GM12878 (cell line): ENCODE measurements at regions not wholly inside any gene's neighbourhood (a gene's known extent, or its start where the extent isn't known, plus 50 kb on each side); places are given as distances from the start of the nearest gene placed in this dataset.

Source experiments
- ATAC-seq: fragments of 200-7000 bp; cut with Tn5 transposase; 3 replicates; pipeline ENCODE4 v1.9.1; 2020; ENCODE audit warnings: mild to moderate bottlenecking, moderate library complexity
- BruUV-seq: library from RNA; stranded (reverse); fragments of 400-500 nt; replicated peaks from 2 replicates; lab custom pipeline; 2021; lab: Mats Ljungman, UMichigan
- CTCF ChIA-PET: fragments of 300-600 bp; sonication (Branson Sonifier 250); formaldehyde crosslinking; extraction: SDS; loops from one replicate; lab custom pipeline; 2021; ENCODE audit warnings: inconsistent platforms; lab: Yijun Ruan, JAX
- POLR2A ChIA-PET: fragments of 350-600 bp; formaldehyde crosslinking; extraction: SDS; loops from one replicate; lab custom pipeline; 2021; ENCODE audit warnings: inconsistent platforms; lab: Charles Lee
- RAD21 ChIA-PET: fragments of 300-600 bp; sonication (Branson Sonifier 250); formaldehyde crosslinking; loops from one replicate; lab custom pipeline; 2023; ENCODE audit warnings: antibody characterized with exemption; ENCODE audit not compliant: unreplicated experiment; lab: Charles Lee
- SMC1A ChIA-PET: fragments of 300-600 bp; sonication (Branson Sonifier 250); formaldehyde crosslinking; loops from one replicate; lab custom pipeline; 2023; ENCODE audit not compliant: unreplicated experiment, uncharacterized antibody; lab: Charles Lee
- DNase-seq: peaks from one replicate; pipeline ENCODE4 v3.0.0-alpha.2; 2011; ENCODE audit warnings: low read depth, low spot score
- FAIRE-seq: peaks from 3 replicates; lab custom pipeline; 2011; peaks lifted over from hg19 to GRCh38; lab: Jason Lieb, UNC
- H2AFZ ChIP-seq: 2 replicates; pipeline ENCODE4 v1.6.0; 2011; ENCODE audit warnings: low read depth, low read length, control low read depth; ENCODE audit not compliant: control insufficient read depth
- H3K27ac ChIP-seq: 2 replicates; pipeline ENCODE4 v1.5.1; 2011; ENCODE audit warnings: control low read depth; ENCODE audit not compliant: control insufficient read depth, insufficient read depth
- H3K27me3 ChIP-seq, 2 experiments: replicated peaks in 1 of 2; 2 replicates each; pipeline versions ENCODE4 v1.6.0 to v1.6.1; 2011; ENCODE audit warnings: low read length in 1 of 2; ENCODE audit not compliant: control insufficient read depth in 2 of 2, insufficient read depth in 2 of 2
- H3K36me3 ChIP-seq, 2 experiments: 2 replicates each; pipeline ENCODE4 v1.5.1; 2011; ENCODE audit warnings: low read length in 1 of 2; ENCODE audit not compliant: control insufficient read depth in 2 of 2, insufficient read depth in 2 of 2
- H3K4me1 ChIP-seq: 2 replicates; pipeline ENCODE4 v1.6.1; 2011; ENCODE audit warnings: mild to moderate bottlenecking, low read length, moderate library complexity, mixed read lengths; ENCODE audit not compliant: control insufficient read depth, insufficient read depth
- H3K4me2 ChIP-seq: 2 replicates; pipeline ENCODE4 v1.6.0; 2011; ENCODE audit warnings: control low read depth; ENCODE audit not compliant: control insufficient read depth, insufficient read depth
- H3K4me3 ChIP-seq: fragments of 200-600 bp; sonication (generic); 2 replicates; pipeline ENCODE4 v1.5.1; 2016
- H3K79me2 ChIP-seq: 2 replicates; pipeline ENCODE4 v1.6.0; 2011; ENCODE audit warnings: low read length; ENCODE audit not compliant: control insufficient read depth, insufficient read depth
- H3K9ac ChIP-seq: 2 replicates; pipeline ENCODE4 v1.8.0; 2011; ENCODE audit warnings: low read length, control low read depth, mixed read lengths; ENCODE audit not compliant: control insufficient read depth, insufficient read depth
- H3K9me3 ChIP-seq: replicated peaks from 3 replicates; pipeline ENCODE4 v1.5.1; 2011; ENCODE audit warnings: mild to moderate bottlenecking, low read length; ENCODE audit not compliant: control insufficient read depth, insufficient read depth
- H4K20me1 ChIP-seq: 2 replicates; pipeline ENCODE4 v1.6.0; 2011; ENCODE audit not compliant: control insufficient read depth, insufficient read depth
- ATF7 ChIP-seq: fragments of 450-650 bp; IDR thresholded peaks from 2 replicates; pipeline ENCODE4 v1.6.1; 2016; ENCODE audit warnings: low read depth, mild to moderate bottlenecking
- BMI1 ChIP-seq: fragments of 450-650 bp; IDR thresholded peaks from 2 replicates; pipeline ENCODE4 v1.6.1; 2016; ENCODE audit warnings: mild to moderate bottlenecking, moderate library complexity, borderline replicate concordance
- BRCA1 ChIP-seq: IDR thresholded peaks from 2 replicates; pipeline ENCODE4 v1.6.1; 2011; ENCODE audit warnings: low read depth, low read length, improper control_type of control experiment
- CHD2 ChIP-seq: IDR thresholded peaks from 2 replicates; pipeline ENCODE4 v1.6.1; 2011; ENCODE audit warnings: low read depth, low read length, improper control_type of control experiment, borderline replicate concordance
- EGR1 ChIP-seq, 2 experiments: IDR thresholded peaks; 1 replicate in 1 of 2; 2 replicates in 1 of 2; pipeline ENCODE4 v1.6.1; 2011 to 2012; ENCODE audit warnings: low read depth in 2 of 2, low read length in 2 of 2, borderline replicate concordance in 1 of 2, mild to moderate bottlenecking in 1 of 2, moderate library complexity in 1 of 2
- ESRRA ChIP-seq: IDR thresholded peaks from 2 replicates; pipeline ENCODE4 v1.6.1; 2012; ENCODE audit warnings: mild to moderate bottlenecking, low read length, improper control_type of control experiment
- HCFC1 ChIP-seq: fragments of 150-350 bp; IDR thresholded peaks from 2 replicates; pipeline ENCODE4 v1.6.1; 2014; ENCODE audit warnings: low read length
- HDAC6 ChIP-seq: fragments of 200-600 bp; sonication (generic); IDR thresholded peaks from one replicate; pipeline ENCODE4 v1.8.0; 2017; ENCODE audit warnings: antibody characterized with exemption; ENCODE audit not compliant: unreplicated experiment
- KDM1A ChIP-seq: fragments of 200-600 bp; sonication (generic); IDR thresholded peaks from 2 replicates; pipeline ENCODE4 v1.6.1; 2016; ENCODE audit warnings: borderline replicate concordance
- NBN ChIP-seq: fragments of 450-650 bp; IDR thresholded peaks from 2 replicates; pipeline ENCODE4 v1.6.1; 2016
- NFIC ChIP-seq: IDR thresholded peaks from 2 replicates; pipeline ENCODE4 v1.6.1; 2012; ENCODE audit warnings: low read depth, mild to moderate bottlenecking, inconsistent platforms, low read length, moderate library complexity
- NR2C2 ChIP-seq: IDR thresholded peaks from 2 replicates; pipeline ENCODE4 v1.6.1; 2011; ENCODE audit warnings: borderline replicate concordance, low read depth; ENCODE audit not compliant: control insufficient read depth, insufficient read length
- PAX8 ChIP-seq: fragments of 450-650 bp; IDR thresholded peaks from 2 replicates; pipeline ENCODE4 v1.6.1; 2017; ENCODE audit warnings: mild to moderate bottlenecking, moderate library complexity
- RCOR1 ChIP-seq: conservative IDR thresholded peaks from 2 replicates; pipeline ENCODE4 v1.6.1; 2012; ENCODE audit warnings: low read depth, low read length, improper control_type of control experiment
- SIN3A ChIP-seq: IDR thresholded peaks from 2 replicates; pipeline ENCODE4 v1.6.1; 2012; ENCODE audit warnings: low read depth, low read length, improper control_type of control experiment
- SUPT20H ChIP-seq: IDR thresholded peaks from 2 replicates; pipeline ENCODE4 v1.6.1; 2011; ENCODE audit warnings: low read depth, mild to moderate bottlenecking, low read length, moderate library complexity, borderline replicate concordance; ENCODE audit not compliant: control insufficient read depth
- YBX1 ChIP-seq: fragments of 450-650 bp; IDR thresholded peaks from 2 replicates; pipeline ENCODE4 v1.6.1; 2016; ENCODE audit warnings: antibody characterized with exemption
- YY1 ChIP-seq: IDR thresholded peaks from 2 replicates; pipeline ENCODE4 v1.6.1; 2011; ENCODE audit warnings: low read depth, mild to moderate bottlenecking, low read length
- WGBS: methylation state at CpG from one replicate; pipeline ENCODE4 v1.1.6; 2016; ENCODE audit warnings: low lambda C conversion rate; ENCODE audit not compliant: insufficient replicate concordance, insufficient coverage; ENCODE audit errors: missing lambda C conversion rate; 5-methylcytosine and 5-hydroxymethylcytosine counted together
- in situ Hi-C: fragments of 300-500 bp; cut with MboI; formaldehyde crosslinking; loops from 9 replicates; pipeline ENCODE4 v1.14.3; 2018; ENCODE audit warnings: mixed read lengths
- intact Hi-C: fragments of 100-400 bp; cut with micrococcal nuclease; formaldehyde crosslinking; loops from one replicate; pipeline ENCODE4 v1.14.2; 2022; ENCODE audit not compliant: unreplicated experiment
- TF ChIP-seq, protein P1 (sequence below): fragments of 450-650 bp; formaldehyde crosslinking; IDR thresholded peaks from 2 replicates; pipeline ENCODE4 v1.4.0; 2022; ENCODE audit warnings: mild to moderate bottlenecking, moderate library complexity

GRCh38 chr12:19669793-19670192 lies 230.5 kb downstream of the AEBP2 start:
- H3K27ac ChIP-seq, result no peak overlapping the region
- no peaks in the 10 kb centered on the region for H3K27me3 ChIP-seq
- in situ Hi-C loops, result no loop called here
- WGBS, result 0% methylated on average over 1 of the region's 1 CpG
- no TSS peak for BruUV-seq
- RAD21 ChIA-PET, result interaction anchor here (0.6 kb wide), 1 partner anchor 118 kb away, joined by 3 read pairs; no protein-coding TSS in a partner anchor
- intact Hi-C loops, result no loop called here
- H3K79me2 ChIP-seq, result no peaks in the 10 kb centered on the region
- POLR2A ChIA-PET, result no interaction called here
- SMC1A ChIA-PET, result no interaction called here
- H3K4me2 ChIP-seq, result no peak overlapping the region
- H3K4me3 ChIP-seq, result no peak overlapping the region
- no peak for DNase-seq
- H3K9me3 ChIP-seq, result no peaks in the 10 kb centered on the region
- H3K4me1 ChIP-seq, result no peaks in the 10 kb centered on the region
- no peak for ATAC-seq
- FAIRE-seq, result no peak
- H3K36me3 ChIP-seq, result no peaks in the 10 kb centered on the region
- no peak for TF ChIP-seq YBX1
- no peak for TF ChIP-seq KDM1A
- no peak for TF ChIP-seq PAX8
- TF ChIP-seq HCFC1, result no peak
- no peak for TF ChIP-seq EGR1 (IDR thresholded peaks at IDR 0.05; ENCODE audit: borderline replicate concordance in 1 of 2, low read depth in 2 of 2, low read length in 2 of 2)
- no peak for TF ChIP-seq RCOR1
- TF ChIP-seq YY1, result no peak
- TF ChIP-seq CHD2, result no peak
- no peak for TF ChIP-seq ESRRA
- TF ChIP-seq, protein P1, sequence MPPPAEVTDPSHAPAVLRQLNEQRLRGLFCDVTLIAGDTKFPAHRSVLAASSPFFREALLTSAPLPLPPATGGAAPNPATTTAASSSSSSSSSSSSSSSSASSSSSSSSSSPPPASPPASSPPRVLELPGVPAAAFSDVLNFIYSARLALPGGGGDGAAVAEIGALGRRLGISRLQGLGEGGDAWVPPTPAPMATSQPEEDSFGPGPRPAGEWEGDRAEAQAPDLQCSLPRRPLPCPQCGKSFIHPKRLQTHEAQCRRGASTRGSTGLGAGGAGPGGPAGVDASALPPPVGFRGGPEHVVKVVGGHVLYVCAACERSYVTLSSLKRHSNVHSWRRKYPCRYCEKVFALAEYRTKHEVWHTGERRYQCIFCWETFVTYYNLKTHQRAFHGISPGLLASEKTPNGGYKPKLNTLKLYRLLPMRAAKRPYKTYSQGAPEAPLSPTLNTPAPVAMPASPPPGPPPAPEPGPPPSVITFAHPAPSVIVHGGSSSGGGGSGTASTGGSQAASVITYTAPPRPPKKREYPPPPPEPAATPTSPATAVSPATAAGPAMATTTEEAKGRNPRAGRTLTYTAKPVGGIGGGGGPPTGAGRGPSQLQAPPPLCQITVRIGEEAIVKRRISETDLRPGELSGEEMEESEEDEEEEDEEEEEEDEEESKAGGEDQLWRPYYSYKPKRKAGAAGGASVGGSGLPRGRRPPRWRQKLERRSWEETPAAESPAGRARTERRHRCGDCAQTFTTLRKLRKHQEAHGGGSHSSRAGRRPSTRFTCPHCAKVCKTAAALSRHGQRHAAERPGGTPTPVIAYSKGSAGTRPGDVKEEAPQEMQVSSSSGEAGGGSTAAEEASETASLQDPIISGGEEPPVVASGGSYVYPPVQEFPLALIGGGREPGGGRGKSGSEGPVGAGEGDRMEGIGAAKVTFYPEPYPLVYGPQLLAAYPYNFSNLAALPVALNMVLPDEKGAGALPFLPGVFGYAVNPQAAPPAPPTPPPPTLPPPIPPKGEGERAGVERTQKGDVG, result no peak
- no peak for TF ChIP-seq SUPT20H
- TF ChIP-seq NR2C2, result no peak
- TF ChIP-seq NBN, result no peak
- TF ChIP-seq SIN3A, result no peak
- TF ChIP-seq ATF7, result no peak
- TF ChIP-seq HDAC6, result no peak
- TF ChIP-seq BRCA1, result no peak
- TF ChIP-seq BMI1, result no peak
- TF ChIP-seq NFIC, result no peak
- H3K9ac ChIP-seq, result no peak overlapping the region
- no peak overlapping the region for H2AFZ ChIP-seq
- H4K20me1 ChIP-seq, result no peaks in the 10 kb centered on the region
- CTCF ChIA-PET, result no interaction called here
